HG02870 (cell line): ENCODE measurements at regions not wholly inside any gene's neighbourhood (a gene's known extent, or its start where the extent isn't known, plus 50 kb on each side); places are given as distances from the start of the nearest gene placed in this dataset.

Experiments
- ATAC-seq: cut with Tn5 transposase; IDR thresholded peaks from one replicate; pipeline ENCODE4 v1.9.1; 2021; ENCODE audit warnings: mild to moderate bottlenecking, moderate library complexity; ENCODE audit not compliant: unreplicated experiment

DNA sequence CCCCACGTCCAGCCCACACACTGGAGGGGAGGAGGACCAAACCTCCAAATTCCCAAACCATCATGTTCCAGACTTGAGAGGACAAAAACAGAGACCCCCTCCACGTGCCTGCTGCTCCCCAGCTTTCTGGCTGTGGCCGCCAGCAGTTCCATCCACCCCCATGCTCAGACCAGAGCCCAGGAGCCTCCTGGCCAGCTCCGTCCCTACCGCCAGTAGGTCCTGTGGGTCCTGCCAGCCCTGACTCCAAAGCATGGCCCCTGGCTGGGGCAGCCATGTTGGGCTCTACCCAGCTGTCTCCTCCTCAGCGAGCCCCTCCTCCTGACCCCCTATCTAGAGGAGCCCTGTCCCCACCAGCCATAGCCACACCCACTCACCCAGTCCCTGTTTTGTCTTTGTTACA, 227.3 kb upstream of the RTL1 start:
- no peak for ATAC-seq

- no peak for ATAC-seq
These were observed 228.0 kb upstream of the RTL1 start for GRCh38 chr14:101131451-101131916.

DNA sequence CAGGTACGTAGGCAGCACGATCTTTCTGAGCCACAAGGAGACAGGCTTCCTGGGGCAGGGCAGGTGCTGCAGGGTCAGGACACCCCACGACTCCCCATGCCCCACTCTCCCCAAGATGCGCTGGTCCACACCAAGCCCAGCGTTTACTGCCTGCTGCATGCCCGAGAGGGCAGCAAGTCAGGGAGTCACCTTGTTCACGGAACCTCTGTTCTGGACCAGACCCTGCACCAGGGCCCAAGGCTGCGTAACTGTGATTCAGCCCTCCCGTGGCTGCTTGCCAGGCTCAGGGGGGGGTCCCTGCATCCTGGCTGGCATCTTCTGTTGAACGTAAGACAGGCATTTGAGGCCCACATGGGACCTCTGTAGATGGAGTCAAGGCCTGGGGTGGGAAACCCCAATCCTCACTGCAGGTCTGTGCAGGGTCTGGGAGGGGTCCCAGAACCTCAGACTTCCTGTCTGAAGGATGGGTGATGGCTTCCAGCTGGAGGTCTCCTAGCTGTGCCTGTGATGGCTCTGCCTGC, 228.6 kb upstream of the RTL1 start:
- ATAC-seq: no peak

GRCh38 chr14:101132588-101132987, 229.1 kb upstream of the RTL1 start:
- no peak for ATAC-seq

- ATAC-seq: no peak
These were observed 229.5 kb upstream of the RTL1 start for GRCh38 chr14:101133068-101133467.

DNA sequence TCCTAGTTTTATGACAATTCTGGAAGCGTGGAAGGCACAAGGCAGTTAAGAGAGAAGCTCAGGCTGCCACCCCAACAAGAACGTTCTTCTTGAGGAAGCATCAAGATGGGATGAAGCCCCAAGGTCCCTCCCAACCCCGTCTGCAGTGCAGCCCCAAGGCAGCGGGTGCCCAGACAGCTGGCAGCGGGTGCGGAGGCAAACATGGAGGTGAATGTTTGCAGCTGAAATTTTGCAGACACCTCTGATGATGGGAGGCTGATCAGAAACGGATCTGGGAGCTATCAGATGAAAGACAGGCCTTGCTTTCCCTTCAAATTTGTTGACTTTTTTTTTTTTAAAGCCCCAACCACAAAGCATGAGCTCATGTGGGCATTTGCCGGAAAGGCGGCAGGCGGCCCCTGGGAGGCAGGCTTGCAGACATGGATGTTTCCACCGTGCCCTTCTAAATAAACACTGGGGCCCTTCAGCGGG, 230.7 kb upstream of the RTL1 start:
- ATAC-seq: no peak

GRCh38 chr14:101134851-101135433, 231.4 kb upstream of the RTL1 start:
- ATAC-seq: no peak

DNA sequence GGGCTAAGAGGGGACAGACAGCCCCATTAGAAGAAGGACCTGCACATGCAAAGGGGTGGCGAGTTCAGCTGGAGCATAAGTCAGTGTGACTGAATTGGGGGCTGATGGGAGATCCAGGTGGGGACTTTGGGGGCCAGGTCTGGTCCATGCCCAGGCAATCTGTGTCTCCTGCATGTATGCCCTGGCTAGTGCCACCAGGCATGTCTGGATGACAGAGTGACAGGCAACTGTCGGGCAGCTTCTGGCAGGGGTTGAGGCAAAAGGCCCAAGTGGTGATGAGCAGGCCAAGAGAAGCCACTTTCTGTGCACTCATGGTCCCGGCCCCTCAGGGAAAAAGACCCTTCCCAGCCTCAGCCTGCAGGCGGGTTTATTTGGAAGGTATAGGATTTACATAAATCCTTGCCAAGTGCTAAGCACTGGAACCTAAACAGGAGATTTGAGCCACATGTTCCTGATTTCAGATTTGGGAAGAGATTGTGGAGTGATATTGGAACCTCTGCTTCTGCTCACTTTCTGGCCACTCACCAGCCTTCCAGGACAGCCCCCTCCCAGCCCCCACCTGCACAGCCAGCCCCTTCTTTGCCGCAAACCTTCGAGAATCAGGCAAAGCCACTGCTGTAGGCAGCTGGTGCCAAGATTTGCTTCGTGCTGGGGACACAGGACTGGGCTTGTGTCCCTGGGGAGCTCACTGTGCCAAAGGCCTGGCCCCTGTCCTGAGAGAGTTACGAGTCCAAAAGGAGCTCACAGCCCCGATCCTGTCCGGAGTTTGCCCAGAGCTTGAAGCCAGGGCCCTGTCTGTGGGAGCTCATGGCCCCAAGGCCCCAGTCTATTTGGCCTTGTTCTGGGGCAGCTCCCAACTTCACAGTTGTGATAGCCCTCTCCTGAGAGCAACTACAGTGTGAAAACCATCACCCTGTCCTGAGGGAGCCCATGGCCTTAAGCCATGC, 232.5 kb upstream of the RTL1 start:
- no peak for ATAC-seq

DNA sequence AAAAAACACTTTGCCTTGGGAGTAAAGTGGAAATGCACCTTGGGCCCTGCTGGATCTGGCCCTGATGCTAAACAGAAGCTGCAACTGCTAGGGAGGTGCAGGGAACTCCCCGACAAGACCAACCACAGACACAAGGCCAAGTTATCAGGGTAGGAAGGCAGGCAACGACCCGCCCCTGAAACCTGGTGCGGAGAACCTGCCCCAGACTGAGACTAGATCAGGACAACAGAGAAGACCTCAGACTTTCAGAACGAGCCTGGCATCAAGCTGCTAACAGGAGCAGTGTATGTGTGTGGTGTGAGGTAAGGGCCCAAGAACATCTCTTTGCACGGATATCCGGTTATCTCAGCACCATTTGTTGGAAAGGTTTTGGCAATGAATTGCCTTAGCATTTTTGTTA, 233.7 kb upstream of the RTL1 start:
- no peak for ATAC-seq

- ATAC-seq: no peak
These were observed 244.3 kb upstream of the RTL1 start for GRCh38 chr14:101147848-101148247.

GRCh38 chr14:101150039-101150610, 246.6 kb upstream of the RTL1 start:
- ATAC-seq: no peak

DNA sequence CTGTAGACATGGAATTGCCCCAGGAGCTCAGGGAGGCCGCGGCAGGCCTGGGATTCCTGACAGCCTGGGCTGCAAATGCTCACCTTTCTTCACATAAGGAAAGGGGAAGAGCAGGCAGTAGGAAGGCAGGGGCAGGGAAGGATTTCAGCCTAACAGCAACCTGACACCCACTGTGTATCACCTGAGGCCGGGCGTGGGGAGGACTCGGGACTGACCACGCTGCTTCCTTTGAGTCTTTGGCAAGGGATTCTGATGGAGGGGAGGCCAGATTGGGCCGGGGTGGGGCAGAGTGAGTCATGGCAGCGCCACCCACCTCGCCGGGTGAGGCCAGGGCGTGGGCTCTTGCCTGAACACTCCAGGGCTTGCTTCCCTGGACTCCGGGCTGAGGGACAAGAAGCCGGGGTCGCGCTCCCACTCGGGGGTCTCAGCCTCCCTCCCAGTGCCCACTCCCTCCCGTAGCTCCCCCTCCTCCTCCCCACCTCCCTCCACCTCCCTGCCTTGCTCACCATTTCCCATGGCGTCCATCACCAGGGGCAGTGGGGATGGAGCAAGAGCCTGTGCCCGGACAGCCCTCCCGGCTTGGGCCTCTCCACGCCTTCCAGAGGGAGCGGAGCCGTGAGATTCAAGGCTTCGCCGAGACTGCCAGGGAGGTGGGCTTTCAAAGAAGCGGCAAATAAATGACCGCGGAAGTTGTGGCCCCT, 247.9 kb upstream of the RTL1 start:
- ATAC-seq: no peak

DNA sequence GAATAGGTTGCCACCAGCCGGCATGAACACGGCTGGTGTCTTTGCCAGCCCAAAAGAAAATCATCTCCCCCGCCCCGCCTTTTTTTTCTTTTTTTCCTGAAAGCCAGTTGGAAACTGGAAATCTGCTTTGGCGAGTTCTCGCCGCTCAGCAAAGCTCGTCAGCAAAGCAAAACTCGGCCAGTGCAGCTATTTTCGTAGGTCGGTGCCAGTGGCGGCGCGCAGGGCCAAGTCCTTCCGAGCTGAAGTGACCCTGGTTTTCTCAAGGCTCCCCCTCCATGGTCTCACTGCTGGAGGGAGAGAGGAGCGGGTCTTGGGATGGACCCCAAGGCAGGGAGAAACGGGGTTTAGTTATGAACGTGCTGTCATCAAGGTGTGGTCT, 248.4 kb upstream of the RTL1 start:
- no peak for ATAC-seq

GRCh38 chr14:101152855-101153254, 249.3 kb upstream of the RTL1 start:
- no peak for ATAC-seq

GRCh38 chr14:101153691-101154090, 250.2 kb upstream of the RTL1 start:
- ATAC-seq: no peak

DNA sequence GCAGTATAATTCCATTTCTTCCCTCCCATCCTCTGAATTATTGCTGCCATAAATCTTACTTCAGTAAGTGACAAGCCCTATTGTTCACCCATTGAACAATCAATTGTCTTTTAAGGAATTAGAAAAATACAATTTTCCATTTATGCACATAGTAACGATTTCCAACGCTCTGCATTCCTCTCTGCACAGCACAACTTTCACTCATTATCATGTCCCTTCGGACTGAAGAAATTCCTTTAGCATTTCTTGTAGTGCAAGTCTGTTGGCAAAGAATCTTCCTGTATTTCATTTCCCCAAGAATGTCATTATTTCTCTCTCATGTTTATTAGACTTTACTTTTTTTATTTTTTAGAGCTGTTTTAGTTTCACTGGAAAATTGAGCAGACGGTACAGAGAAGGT, 252.1 kb upstream of the RTL1 start:
- ATAC-seq: no peak

DNA sequence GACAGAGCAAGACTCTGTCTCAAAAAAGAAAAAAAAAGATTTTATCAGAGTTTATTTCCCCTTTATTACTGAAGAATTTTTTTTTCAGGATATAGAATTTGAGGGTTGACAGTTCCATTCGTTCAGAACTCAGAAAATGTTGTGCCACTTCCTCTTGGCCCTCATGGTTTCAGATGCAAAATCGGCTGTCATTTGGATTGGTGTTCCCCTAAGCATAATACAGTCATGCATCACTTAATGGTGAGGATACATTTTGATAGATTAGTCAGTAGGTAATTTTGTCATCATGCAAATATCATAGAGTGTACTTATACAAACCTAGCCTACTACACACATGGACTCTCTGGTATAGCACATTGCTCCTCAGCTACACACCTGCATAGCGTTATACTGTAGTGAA, 263.9 kb upstream of the RTL1 start:
- no peak for ATAC-seq

DNA sequence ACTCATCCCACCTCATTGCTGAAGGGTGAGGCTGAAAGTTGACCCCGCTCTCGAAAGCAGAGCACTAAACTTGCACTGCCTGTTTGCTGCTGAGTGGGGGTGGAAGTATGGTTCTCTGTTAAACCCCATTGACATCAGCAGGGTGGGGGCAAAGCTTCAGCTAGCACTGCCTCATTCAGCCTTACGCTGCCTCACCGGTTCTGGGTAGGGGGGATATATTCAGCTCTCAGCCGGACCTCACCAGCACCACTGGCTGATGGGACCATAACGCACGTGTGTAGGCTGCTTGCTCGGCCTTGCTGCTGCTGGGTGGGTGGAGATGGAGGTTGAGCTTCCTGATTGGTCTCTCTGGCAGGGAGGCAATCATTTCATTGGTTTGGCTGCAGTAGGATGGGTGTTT, 265.7 kb upstream of the RTL1 start:
- ATAC-seq: no peak

DNA sequence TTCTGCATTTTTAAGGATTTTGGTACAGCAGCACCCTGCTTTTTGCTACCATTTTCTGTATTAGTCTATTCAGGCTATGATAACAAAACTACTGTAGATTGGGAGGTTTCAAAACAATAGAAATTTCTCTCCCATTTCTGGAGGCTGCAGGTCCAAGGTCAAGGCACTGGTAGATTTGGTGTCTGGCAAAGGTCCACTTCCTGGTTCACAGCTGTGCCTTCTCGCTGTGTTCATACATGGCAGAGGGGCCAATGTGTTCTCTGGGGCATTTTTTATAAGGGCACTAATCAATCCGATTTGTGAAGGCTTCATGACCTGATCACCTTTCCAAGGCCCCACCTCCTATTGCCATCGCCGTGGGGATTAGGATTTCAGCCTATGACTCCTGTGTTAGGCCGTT, 268.1 kb upstream of the RTL1 start:
- ATAC-seq: no peak

DNA sequence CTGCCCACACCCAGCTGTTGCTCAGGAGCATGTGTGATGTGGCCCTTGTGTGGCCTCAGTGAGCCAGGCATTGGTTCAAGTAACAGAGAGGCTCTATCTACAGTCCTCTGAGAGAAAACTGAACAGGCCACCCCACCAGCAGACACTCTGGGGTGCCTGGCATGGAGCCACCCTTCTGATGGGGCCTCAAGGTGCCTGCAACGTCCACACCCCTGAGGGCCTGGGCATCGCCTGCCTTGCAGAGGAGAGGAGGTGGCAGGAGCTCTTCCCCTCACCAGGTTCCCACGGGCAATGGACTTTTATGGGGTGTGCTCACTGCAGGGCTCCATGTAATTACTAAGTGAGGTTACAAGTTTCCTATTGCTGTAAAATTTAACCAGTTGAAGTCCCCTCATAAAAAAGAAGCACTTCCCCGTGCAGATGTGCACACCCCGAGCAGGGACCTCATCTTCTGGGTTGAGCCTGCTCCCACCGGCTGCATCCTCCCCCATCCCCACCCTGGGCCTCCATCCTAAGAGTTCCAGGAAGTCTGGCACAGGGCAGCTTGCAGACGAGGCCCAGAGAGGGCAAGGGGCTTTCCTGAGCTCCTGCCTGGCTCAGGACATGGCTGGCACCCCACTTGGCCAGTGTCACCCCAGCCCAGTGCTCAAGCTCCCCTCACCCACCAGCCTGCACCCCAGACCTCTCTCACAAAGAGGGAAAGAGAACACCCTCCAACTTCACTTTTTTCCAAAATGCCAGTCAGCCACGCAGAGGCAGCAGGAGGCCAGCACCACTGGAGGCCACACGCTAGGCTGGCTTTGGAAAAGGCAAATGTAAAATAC, 270.4 kb upstream of the RTL1 start:
- ATAC-seq: no peak
